ENCODE measurements at regions not wholly inside any gene's neighbourhood (a gene's known extent, or its start where the extent isn't known, plus 50 kb on each side); places are given as distances from the start of the nearest gene placed in this dataset.

DNA sequence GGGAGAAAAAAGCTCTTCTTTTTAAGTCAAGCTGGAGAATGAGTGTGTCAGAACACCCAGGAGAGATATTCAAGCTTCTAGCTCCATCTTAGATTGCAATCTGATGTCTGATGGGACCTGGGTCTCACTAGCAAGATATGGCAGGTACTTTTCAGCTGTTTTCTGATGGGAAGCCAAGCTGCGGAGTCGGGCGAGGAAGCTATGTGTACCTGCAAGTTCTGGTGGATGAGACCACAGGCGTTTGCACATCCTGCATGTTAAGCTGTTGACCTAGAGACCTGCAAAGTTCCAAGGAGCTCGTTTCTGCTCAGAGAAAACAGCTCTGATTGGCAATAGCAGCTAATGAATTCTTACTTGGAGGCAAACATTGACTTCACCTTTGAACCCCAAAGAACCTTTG lies 167.3 kb upstream of the GATB start:
- Histone ChIP-seq H3K4me3 (no peak overlapping the region), H4K20me1 (ENCODE audit: control insufficient read depth, insufficient read depth) (no peaks in the 10 kb centered on the region), H3K9ac (ENCODE audit: control insufficient read depth, insufficient read depth, low read length) (no peak overlapping the region), H3K9me3 (replicated peaks; ENCODE audit: control insufficient read depth, insufficient read depth, low read length) (no peaks in the 10 kb centered on the region; the same call in 2 of the 3 replicates), H3K27ac (ENCODE audit: control insufficient read depth, insufficient read depth) (no peak overlapping the region), H3K36me3 (ENCODE audit: control insufficient read depth in 2 of 2, insufficient read depth in 2 of 2, low read length in 1 of 2) (no peaks in the 10 kb centered on the region), H2AFZ (ENCODE audit: control insufficient read depth, low read depth, low read length) (no peak overlapping the region), H3K4me1 (ENCODE audit: control insufficient read depth, insufficient read depth, low read length) (no peaks in the 10 kb centered on the region), H3K4me2 (ENCODE audit: control insufficient read depth, insufficient read depth) (no peak overlapping the region), H3K79me2 (ENCODE audit: control insufficient read depth, insufficient read depth, low read length) (no peaks in the 10 kb centered on the region), H3K27me3 (replicated peaks in 1 of 2; ENCODE audit: control insufficient read depth in 2 of 2, insufficient read depth in 2 of 2, low read length in 1 of 2) (no peaks in the 10 kb centered on the region)
- no TSS peak for BruUV-seq (replicated peaks)
- no peak for DNase-seq (ENCODE audit: low read depth, low spot score)
- 56% methylated on average over 5 of the region's 5 CpGs for WGBS (ENCODE audit: insufficient coverage, insufficient replicate concordance, low lambda C conversion rate, missing lambda C conversion rate)
- SMC1A ChIA-PET (ENCODE audit: uncharacterized antibody, unreplicated experiment) = interaction anchor here (1.3 kb wide), 1 partner anchor 10 kb away, joined by 3 read pairs; no protein-coding TSS in a partner anchor
- FAIRE-seq = no peak
- no peak for ATAC-seq
- intact Hi-C loops (cut with micrococcal nuclease; ENCODE audit: unreplicated experiment) = no loop called here
- CTCF ChIA-PET = interaction anchor here (1.1 kb wide), 1 partner anchor 39 kb away, joined by 3 read pairs; no protein-coding TSS in a partner anchor
- in situ Hi-C loops (cut with MboI) = no loop called here
- POLR2A ChIA-PET = no interaction called here
- RAD21 ChIA-PET (ENCODE audit: unreplicated experiment) = no interaction called here
- TF ChIP-seq ZZZ3 (IDR thresholded peaks at IDR 0.05; ENCODE audit: control insufficient read depth, insufficient read length, low read depth) = no peak
- TF ChIP-seq ZBTB11 (CRISPR knock-in tag; IDR thresholded peaks at IDR 0.05) = no peak
- no peak for TF ChIP-seq GABPA (IDR thresholded peaks at IDR 0.05; ENCODE audit: low read depth)
- TF ChIP-seq MEF2A (IDR thresholded peaks at IDR 0.05; ENCODE audit: insufficient read depth, low read depth, low read length) = no peak
- TF ChIP-seq LARP7 (IDR thresholded peaks at IDR 0.05) = no peak
- no peak for TF ChIP-seq SMARCA5 (IDR thresholded peaks at IDR 0.05)
- TF ChIP-seq MXI1 (IDR thresholded peaks at IDR 0.05; ENCODE audit: low read depth, low read length) = no peak
- TF ChIP-seq NFXL1 (IDR thresholded peaks at IDR 0.05; ENCODE audit: borderline replicate concordance) = no peak
- no peak for TF ChIP-seq MYC (IDR thresholded peaks at IDR 0.05; ENCODE audit: insufficient read depth, insufficient read length, insufficient replicate concordance, low read length, severe bottlenecking)
- TF ChIP-seq, protein P1, sequence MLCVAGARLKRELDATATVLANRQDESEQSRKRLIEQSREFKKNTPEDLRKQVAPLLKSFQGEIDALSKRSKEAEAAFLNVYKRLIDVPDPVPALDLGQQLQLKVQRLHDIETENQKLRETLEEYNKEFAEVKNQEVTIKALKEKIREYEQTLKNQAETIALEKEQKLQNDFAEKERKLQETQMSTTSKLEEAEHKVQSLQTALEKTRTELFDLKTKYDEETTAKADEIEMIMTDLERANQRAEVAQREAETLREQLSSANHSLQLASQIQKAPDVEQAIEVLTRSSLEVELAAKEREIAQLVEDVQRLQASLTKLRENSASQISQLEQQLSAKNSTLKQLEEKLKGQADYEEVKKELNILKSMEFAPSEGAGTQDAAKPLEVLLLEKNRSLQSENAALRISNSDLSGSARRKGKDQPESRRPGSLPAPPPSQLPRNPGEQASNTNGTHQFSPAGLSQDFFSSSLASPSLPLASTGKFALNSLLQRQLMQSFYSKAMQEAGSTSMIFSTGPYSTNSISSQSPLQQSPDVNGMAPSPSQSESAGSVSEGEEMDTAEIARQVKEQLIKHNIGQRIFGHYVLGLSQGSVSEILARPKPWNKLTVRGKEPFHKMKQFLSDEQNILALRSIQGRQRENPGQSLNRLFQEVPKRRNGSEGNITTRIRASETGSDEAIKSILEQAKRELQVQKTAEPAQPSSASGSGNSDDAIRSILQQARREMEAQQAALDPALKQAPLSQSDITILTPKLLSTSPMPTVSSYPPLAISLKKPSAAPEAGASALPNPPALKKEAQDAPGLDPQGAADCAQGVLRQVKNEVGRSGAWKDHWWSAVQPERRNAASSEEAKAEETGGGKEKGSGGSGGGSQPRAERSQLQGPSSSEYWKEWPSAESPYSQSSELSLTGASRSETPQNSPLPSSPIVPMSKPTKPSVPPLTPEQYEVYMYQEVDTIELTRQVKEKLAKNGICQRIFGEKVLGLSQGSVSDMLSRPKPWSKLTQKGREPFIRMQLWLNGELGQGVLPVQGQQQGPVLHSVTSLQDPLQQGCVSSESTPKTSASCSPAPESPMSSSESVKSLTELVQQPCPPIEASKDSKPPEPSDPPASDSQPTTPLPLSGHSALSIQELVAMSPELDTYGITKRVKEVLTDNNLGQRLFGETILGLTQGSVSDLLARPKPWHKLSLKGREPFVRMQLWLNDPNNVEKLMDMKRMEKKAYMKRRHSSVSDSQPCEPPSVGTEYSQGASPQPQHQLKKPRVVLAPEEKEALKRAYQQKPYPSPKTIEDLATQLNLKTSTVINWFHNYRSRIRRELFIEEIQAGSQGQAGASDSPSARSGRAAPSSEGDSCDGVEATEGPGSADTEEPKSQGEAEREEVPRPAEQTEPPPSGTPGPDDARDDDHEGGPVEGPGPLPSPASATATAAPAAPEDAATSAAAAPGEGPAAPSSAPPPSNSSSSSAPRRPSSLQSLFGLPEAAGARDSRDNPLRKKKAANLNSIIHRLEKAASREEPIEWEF (IDR thresholded peaks at IDR 0.05; ENCODE audit: insufficient replicate concordance, low read depth, low read length) = no peak
- no peak for TF ChIP-seq PAX5 (IDR thresholded peaks at IDR 0.05; ENCODE audit: borderline replicate concordance, low read depth, low read length)
- TF ChIP-seq, protein P2, sequence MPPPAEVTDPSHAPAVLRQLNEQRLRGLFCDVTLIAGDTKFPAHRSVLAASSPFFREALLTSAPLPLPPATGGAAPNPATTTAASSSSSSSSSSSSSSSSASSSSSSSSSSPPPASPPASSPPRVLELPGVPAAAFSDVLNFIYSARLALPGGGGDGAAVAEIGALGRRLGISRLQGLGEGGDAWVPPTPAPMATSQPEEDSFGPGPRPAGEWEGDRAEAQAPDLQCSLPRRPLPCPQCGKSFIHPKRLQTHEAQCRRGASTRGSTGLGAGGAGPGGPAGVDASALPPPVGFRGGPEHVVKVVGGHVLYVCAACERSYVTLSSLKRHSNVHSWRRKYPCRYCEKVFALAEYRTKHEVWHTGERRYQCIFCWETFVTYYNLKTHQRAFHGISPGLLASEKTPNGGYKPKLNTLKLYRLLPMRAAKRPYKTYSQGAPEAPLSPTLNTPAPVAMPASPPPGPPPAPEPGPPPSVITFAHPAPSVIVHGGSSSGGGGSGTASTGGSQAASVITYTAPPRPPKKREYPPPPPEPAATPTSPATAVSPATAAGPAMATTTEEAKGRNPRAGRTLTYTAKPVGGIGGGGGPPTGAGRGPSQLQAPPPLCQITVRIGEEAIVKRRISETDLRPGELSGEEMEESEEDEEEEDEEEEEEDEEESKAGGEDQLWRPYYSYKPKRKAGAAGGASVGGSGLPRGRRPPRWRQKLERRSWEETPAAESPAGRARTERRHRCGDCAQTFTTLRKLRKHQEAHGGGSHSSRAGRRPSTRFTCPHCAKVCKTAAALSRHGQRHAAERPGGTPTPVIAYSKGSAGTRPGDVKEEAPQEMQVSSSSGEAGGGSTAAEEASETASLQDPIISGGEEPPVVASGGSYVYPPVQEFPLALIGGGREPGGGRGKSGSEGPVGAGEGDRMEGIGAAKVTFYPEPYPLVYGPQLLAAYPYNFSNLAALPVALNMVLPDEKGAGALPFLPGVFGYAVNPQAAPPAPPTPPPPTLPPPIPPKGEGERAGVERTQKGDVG (CRISPR knock-in tag; IDR thresholded peaks at IDR 0.05) = no peak

All from GM12878 (cell line).